GM21619 (cell line): ENCODE measurements at regions not wholly inside any gene's neighbourhood (a gene's known extent, or its start where the extent isn't known, plus 50 kb on each side); places are given as distances from the start of the nearest gene placed in this dataset.
"Not testable (repeated sequence)": the region's sequence is repeated elsewhere in the genome, so short reads cannot be mapped to it uniquely, and the experiment has no call there.

Experiments
- ATAC-seq: cut with Tn5 transposase; IDR thresholded peaks from one replicate; pipeline ENCODE4 v1.9.1; 2021; ENCODE audit not compliant: unreplicated experiment

DNA sequence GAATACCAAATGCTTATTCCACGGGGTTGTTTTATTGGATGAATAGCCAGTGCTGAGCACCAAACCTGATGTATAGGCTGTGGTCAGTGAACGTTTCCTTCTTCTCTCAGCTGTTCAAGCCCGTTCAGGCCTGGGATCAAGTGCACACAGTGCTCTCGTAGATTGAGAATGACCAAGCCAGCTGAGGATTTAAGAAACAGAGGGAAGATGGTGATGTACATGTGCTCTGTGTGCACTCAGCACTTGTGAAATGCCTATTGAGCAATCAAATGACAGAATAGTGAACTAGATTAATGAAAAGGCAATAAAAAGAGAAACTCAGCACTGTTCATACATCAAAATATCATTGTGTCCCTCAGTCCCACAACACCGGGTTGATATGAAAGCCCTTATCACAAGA, 302.5 kb downstream of the BMPER start:
- ATAC-seq: no peak

DNA sequence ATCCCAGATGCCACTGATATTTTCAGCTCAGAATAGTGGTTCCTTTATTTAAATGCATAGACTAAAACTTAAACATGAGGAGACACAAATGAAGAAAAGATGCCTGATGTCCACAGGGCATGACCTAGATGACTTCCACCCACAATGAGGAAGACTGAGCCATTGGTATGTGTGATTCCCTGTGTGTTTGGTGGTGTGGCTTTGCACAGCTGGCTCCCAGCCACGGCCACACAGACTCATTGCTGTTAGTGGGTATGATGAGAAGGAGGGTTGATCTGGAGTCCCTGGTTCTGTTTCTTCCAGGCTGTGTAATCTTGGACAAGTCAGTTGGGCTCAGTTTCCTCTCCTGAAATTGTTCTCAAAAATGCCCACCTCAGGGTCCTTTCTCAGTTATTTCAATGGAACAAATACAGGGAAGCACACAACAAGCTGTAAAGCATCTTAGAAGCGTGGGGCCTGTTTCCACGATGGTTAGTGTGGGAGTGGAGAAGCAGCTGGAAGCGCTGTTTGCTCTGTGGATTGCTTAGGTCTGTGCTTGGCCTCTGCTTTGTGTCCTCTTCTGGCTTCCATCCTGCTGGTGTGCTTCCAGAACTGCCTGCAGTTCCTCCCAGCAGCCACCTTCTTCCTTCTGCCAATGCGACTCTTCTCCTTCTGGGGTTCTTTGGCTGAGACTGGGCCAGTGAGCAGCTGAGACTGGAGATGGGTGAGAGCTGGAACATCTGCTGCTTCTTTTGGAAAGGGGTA, 303.7 kb downstream of the BMPER start:
- ATAC-seq: no peak

DNA sequence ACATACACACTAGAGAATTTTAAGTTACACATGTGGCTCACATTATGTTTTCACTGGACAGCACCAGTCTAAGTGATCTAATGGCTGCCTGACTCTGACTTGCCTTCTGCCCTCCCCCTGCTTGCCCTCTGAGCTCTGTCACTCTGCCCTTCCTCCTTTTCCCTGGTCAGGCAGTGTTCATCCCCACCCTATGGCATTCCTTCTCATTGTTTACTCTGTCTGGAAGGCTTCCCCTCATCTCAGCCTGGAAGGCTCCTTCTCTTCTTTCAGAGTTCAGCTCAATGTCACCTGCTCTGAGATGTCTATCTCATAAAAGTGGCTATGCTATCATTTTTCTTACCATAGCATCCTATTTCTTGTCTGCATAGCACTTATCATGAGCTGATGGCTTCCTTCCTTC, 305.7 kb downstream of the BMPER start:
- no peak for ATAC-seq

DNA sequence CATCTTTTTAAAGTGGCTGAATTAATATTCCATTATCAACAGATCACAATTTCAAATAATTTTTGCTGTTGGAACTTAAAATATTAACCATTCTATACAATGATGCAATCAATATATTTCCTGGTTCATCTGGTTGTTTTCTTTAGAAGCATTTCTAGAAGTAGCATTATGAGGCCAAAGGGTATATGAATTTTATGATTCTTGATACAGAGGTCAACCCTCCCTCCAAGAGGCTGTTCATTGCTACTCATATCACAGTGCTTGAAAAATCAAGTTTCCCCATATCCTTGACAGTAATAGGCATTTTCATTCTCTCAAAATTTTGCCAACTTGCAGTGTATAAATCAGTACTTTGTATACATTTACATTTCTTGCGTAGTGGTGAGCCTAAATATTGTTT, 312.6 kb downstream of the BMPER start:
- ATAC-seq: no peak

DNA sequence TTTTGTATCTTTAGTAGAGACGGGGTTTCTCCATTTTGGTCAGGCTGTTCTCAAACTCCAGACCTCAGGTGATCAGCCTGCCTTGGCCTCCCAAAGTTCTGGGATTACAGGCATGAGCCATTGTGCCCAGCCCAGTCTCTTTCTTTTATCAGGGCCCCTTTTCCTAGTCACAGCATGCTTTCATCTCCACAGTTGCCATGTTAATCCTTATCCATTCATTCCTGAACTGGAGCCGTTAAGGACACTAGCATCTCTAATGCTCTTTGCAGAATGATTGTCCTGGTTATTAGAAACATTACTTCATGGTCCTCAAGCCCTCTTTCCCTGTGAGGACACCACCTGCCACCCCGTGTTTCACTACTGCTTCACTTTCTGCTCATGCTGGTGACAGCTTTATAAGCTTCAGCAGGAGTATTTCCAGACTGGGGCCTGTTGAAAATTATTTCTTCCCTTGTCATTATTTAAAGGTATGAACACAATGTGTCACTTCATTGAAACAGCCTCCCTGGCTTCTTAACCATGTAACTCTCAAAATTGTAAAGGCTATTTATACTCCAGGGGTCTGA, 313.9 kb downstream of the BMPER start:
- ATAC-seq: no peak

DNA sequence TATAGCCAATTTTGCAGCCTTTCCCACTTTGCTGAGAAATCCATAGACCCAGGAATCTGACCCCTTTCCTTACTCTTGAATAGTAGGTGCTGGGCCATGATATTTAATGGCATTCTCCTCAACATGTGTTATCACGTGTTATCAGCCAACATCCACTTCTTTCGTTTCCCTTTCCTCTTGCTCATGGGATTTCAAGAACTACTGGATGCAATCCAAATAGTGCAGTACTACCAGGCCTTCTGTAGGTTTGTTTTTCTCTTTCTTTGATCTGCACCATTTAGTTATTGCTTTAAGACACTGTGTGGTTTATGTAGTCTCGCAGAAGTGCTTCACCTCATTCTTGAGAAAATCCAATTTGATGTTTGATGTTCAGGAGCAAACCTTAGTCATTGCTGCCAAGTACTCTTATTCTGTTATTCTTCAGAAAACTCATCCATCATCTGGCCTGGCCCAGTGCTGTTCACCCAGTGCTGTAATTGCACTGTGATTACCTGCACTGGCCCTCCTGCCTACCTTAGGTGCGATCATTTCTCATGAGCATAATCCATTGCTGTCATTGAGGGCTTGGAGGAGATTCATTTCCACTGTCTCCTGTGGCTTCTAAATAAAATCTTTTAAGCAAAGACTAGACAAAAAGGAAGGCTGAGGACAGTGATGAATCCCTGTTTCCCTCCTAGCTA, 315.3 kb downstream of the BMPER start:
- no peak for ATAC-seq

DNA sequence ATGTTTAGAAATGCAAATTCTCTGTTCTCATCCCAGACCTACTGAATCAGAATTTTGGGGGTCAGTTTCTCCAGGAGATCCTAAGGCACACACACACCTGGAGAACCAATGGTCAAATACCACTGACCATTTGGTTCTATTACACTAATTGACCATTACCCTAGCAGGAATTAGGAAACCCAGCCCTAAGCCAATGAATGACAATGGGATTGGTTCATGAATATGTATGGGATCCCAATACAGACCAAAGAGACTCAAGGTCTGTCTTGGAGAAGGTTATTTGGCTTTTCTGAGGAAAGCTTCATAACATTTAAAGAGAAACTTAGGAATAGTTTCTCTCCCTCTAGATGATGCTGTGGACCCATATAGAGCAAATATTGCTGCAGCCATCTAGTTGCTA, 317.0 kb downstream of the BMPER start:
- ATAC-seq: no peak

DNA sequence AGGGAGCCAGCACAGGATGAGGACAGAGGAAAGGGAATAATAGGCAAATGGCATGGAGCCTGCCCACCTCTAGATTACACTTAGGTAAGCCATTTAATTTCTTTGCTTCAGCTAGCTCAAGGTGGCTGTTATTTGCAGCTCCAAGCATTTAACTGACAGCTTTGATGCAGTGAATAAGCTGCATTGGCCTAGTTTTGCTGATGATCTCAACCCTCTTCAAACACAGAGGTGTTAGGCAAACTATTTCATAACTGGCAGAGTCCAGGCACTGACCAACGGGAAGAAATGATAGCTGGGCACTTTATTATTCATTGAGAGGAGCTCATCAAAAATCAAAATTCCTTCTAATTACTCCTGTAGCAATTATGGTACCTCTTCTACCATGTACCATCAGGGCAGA, 317.4 kb downstream of the BMPER start:
- ATAC-seq: no peak

DNA sequence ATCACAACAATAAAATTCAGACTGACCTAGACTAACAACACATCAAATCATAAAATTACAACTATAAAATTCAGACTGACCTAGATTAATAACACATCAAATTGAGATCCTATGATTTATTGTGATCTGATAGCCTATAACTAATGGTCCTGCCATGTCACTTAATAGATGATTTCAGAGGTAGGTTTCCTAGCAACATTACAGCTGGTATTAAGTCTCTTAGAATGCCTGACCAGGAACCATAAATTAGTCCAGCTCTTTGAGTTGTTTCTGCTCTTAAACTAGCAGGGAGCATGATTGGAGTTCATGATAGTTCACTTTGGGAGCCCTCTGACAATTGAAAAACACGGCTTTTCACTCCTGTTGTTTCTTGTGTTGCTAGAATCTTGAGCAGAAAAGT, 318.9 kb downstream of the BMPER start:
- ATAC-seq: no peak

DNA sequence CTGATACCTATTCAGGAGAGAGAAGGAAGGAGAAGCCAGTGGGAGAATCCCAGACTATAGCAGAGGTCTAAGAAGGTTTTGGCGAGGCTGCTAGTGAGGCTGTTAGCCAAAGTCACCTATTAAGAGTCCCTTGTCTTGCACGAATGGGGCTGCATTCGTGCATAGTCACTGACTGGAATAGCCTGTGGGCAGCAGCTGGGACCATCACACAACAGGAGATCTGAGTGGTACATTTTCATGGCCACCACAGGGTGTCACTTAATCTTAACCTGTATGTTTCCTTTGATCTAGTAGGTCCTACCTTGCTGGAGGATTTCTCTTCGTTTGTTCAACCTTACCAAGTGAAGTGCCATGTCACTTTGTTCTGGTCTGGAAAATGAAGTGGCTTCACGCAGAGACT, 319.9 kb downstream of the BMPER start:
- ATAC-seq: no peak

DNA sequence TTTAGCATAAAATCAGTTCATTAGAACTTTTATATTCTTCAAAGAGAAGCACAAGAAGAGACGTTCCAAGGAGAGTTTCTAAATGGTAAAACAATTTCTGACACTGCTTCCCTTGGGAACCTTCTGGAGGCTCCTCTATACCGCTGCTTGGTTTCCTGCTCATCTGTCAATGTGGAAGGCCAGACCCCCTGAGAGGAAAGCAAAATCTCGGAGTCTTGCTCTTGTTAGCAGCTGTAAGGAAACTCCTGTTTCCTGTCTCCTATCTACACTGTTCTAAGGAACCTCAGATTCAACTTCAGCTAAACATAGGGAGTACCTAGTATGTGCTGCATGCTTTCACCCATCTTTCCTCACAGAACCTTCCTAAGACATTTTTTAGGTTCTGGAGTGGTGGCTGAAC, 322.2 kb downstream of the BMPER start:
- ATAC-seq: no peak

DNA sequence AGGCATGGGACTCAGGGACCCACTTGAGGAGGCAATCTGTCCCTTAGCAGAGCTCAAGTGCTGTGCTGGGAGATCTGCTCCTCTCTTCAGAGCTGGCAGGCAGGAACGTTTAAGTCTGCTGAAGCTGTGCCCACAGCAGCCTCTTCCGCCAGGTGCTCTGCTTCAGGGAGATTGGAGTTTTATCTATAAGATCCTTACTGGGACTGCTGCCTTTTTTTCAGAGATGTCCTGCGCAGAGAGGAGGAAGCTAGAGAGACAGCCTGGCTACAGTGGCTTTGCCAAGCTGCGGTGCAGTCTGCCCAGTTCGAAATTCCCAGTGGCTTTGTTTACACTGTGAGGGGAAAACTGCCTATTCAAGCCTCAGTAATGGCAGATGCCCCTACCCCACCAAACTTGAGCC, 329.8 kb downstream of the BMPER start:
- ATAC-seq: not testable (repeated sequence)

DNA sequence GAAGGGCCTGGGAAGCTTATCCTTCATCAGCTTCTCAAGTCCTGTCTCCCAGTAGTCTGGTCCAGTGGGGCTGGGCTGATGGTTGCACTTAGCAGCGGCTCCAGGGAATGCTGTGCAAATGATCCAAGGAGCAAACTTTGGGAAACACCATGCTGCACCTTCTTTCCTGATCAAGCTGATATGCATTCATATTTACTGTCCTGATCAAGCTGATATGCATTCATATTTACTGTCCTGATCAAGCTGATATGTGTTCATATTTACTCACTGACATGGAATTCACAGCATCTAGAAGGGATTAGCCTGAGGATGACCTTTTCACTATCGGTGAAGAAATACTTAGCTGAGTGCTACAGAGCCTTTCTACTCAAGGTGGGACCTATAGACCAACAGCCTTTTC, 330.7 kb downstream of the BMPER start:
- ATAC-seq: no peak

DNA sequence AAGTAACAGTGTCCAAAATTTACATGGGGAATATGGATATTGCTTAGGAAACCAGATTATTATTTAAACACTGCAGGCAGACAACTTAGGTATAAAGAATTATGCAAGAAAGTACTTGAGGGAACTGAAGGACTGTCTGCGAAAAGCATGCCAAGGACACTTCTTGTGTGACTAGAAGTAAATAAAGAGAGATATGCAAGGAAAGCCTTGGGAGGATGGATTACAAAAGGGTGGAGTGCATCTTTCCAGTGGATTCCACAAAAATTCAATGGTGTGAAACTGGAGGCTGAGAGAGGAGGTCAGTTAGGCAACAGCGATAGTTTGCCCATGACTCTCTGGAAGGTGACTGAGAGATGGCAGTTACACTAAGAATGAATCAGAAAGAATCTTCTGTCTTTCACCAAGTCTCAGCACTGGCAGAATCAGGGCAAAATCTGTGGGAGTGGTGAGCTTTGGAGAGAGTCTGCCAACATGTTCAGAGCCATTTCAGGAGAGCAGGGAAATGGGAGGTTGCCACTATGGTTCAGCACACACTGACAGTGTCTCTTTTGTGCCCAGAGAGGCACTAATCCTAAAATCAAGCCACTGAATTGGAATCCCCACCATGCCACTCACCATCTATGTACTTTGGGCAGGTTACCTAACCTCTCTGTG, 331.6 kb downstream of the BMPER start:
- ATAC-seq: no peak

DNA sequence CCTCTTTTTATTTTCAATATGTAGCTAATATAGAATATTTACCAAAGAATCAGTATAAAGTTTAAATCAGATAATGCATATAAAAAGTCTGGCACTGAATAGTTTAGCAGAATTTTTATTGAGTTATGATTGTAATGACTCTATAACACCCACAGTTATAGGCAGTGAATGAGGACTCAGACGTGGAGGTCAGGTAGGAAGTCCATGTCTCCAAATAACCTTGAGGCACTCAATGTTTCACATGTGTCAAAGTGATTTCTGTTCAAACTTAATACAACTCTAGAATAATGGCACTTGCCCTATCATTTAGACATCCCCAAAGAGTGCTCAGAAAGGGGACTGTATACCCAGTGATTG, 332.1 kb downstream of the BMPER start:
- no peak for ATAC-seq

DNA sequence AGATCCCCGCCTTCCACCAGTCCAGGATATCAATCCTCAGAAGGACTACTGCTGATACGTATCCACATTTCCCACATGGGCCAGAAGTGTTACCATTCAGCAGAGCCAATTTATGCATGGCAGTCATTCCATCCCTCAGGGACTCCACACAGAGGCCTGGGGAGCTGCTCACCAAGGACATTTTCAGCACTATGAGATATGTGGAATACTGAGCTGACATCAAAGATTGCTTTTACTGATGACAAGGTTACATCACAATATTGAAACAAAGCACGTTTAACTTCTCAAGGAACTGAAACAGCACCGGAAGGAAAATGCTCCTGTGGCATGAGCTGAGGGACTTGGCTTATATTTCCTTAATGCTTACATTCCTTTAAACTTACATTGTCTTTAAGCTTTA, 335.1 kb downstream of the BMPER start:
- no peak for ATAC-seq

DNA sequence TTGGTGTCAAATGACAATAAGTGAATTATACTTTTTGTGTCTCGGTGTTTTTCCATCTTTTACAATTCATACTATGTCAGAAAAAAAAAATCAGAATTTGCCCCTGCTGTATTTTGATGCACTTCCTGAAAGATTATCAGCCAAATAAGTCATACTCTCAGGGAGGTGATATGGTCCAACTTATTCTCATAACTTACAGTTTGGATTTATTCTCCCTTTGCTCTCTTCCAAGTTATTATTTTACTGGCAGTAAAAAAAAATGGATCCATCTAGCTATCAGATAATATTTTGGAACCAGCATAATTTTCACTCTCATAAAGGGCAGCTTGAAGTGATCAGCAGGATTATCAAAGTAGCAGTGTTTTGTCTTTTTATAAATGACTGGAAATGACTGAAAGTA, 337.1 kb downstream of the BMPER start:
- ATAC-seq: no peak

DNA sequence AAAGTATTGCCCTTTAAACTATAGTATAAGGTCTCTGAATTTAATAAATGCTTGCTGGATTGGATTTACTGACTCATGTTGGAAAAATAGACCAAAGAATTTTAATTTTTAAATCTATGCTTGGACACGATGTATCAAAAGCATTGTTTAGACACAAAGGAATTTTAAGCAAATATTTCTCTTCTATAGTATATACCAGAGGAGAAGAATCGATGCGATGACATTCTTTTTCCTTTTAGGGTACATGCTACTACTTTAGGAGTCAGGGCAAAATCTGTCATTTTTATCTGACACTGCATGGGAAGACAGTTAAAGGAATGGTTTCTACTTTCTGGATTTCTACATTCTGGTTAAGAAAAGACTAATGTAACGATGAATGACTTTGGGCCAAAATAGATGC, 339.9 kb downstream of the BMPER start:
- ATAC-seq: no peak

DNA sequence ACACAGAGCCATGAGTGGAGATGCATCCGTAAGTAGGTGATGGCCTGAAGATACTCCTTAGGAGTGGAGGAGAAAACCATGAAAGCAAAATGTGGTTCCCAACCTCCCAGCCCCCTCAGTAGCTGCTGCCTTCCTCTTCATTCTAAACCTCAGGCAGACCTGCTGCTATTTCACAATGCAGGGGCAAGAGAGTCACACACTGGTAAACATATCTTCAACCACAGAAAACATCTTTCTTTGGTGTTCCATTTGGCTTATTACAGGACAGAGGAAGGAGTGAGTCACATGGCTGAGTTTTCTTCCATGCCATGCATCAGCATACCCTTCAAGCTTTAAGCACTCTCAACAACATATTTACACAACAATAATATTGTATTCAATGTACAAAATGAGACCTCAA, 342.1 kb downstream of the BMPER start:
- ATAC-seq: no peak

DNA sequence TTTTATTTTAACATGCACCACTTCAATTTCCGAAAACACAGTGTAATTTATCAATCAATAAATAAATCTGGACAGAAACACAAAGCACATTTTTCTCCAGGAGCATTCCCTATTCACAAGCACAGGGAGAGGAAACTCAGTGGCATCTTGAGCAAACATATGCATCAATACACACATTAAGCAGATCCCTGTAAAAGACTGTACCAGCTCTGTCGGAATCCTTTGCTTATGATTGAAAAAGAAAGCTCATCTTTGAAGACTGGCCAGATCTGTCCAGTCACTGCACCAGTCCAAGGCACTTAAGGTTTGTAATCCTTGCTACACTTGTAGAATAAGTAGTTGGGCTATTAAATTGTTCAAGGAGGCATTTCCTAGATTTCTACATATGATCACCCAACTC, 343.9 kb downstream of the BMPER start:
- no peak for ATAC-seq

DNA sequence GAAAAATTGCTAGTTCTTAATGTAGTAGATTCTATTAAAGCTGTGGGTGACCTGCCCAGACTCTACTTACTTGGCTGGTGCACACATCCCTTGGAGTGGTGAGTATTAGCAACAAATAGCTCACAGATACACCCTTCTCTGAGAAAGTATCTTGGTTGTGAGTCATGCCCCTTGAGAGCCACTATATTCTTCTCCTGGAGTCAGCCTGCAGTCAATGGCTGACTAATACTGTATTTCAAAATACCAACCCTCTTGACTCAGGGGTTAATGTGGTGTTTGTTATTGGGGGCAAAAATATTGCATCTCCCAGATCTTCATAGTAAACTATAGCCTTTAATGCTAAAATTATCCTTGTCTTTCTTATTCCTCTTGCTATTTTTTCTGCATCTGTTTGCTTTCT, 354.9 kb downstream of the BMPER start:
- no peak for ATAC-seq

DNA sequence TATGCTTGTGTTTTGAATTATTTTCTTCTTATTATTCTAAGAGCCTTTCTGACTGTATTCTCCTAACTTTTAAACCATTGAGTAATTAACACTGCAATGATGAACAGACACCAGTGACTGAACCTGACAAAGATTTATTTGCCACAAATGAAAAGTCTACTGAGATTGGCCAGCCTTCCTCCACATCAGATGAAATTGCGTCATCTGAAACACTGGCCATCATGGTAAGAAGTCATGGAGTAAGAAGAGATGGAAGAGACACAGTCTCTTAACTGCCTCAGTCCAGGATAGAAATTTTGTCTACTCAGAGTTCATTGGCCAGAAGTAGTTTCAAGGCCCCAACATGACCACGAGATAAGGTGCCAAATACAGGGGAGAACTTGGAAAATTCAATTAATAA, 357.8 kb downstream of the BMPER start:
- ATAC-seq: no peak
